HUES64 (cell line): ENCODE measurements at regions not wholly inside any gene's neighbourhood (a gene's known extent, or its start where the extent isn't known, plus 50 kb on each side); places are given as distances from the start of the nearest gene placed in this dataset.

ENCODE experiments used
- H3K27ac ChIP-seq: 2 replicates; pipeline ENCODE4 v1.7.0; 2013; ENCODE audit warnings: low read depth, low read length, inconsistent platforms
- H3K27me3 ChIP-seq: 2 replicates; pipeline ENCODE4 v1.6.1; 2013; ENCODE audit warnings: mild to moderate bottlenecking, low read length; ENCODE audit not compliant: insufficient read depth
- H3K36me3 ChIP-seq: 2 replicates; pipeline ENCODE4 v1.6.1; 2013; ENCODE audit warnings: mild to moderate bottlenecking, low read length; ENCODE audit not compliant: insufficient read depth
- H3K4me1 ChIP-seq: 2 replicates; pipeline ENCODE4 v1.6.1; 2013; ENCODE audit warnings: mild to moderate bottlenecking, low read length, moderate library complexity; ENCODE audit not compliant: insufficient read depth
- H3K4me3 ChIP-seq: 2 replicates; pipeline ENCODE4 v1.5.1; 2013; ENCODE audit warnings: mild to moderate bottlenecking, low read length, moderate library complexity
- H3K9ac ChIP-seq: 2 replicates; pipeline ENCODE4 v1.6.1; 2013; ENCODE audit warnings: mild to moderate bottlenecking, low read depth, low read length
- H3K9me3 ChIP-seq: 2 replicates; pipeline ENCODE4 v1.6.1; 2013; ENCODE audit warnings: low read depth, low read length; ENCODE audit not compliant: insufficient read depth
- WGBS: fragments of 150-250, 120-280 bp; methylation state at CpG from one replicate; pipeline ENCODE4 v1.1.7; 2013; ENCODE audit warnings: missing lambda C conversion rate; 5-methylcytosine and 5-hydroxymethylcytosine counted together

GRCh38 chr4:23333556-23333945, 556.3 kb downstream of the PPARGC1A start:
- H3K36me3 ChIP-seq = no peaks in the 10 kb centered on the region
- peaks cover 34% of the 10 kb centered on the region for H3K4me1 ChIP-seq
- no peak overlapping the region for H3K9ac ChIP-seq
- no peak overlapping the region for H3K4me3 ChIP-seq
- no peaks in the 10 kb centered on the region for H3K9me3 ChIP-seq
- H3K27ac ChIP-seq = peak overlapping the region; percentile 89; the same call in 1 of the 2 replicates
- WGBS = 86% methylated on average over 4 of the region's 5 CpGs
- H3K27me3 ChIP-seq = no peaks in the 10 kb centered on the region

- no peaks in the 10 kb centered on the region for H3K27me3 ChIP-seq
- H3K4me3 ChIP-seq = no peak overlapping the region
- no peaks in the 10 kb centered on the region for H3K9me3 ChIP-seq
- H3K36me3 ChIP-seq = no peaks in the 10 kb centered on the region
- no peak overlapping the region for H3K9ac ChIP-seq
- H3K27ac ChIP-seq = no peak overlapping the region
- peaks cover 31% of the 10 kb centered on the region for H3K4me1 ChIP-seq
- 96% methylated on average over 1 of the region's 2 CpGs for WGBS
These were observed 557.5 kb downstream of the PPARGC1A start for GRCh38 chr4:23332313-23332712.

GRCh38 chr4:23327120-23327519, 562.7 kb downstream of the PPARGC1A start:
- H3K9ac ChIP-seq = no peak overlapping the region
- peaks cover 9% of the 10 kb centered on the region; the same call in 1 of the 2 replicates for H3K4me1 ChIP-seq
- WGBS = 91% methylated on average over 1 of the region's 1 CpG
- H3K27me3 ChIP-seq = no peaks in the 10 kb centered on the region
- no peak overlapping the region for H3K4me3 ChIP-seq
- no peaks in the 10 kb centered on the region for H3K36me3 ChIP-seq
- no peaks in the 10 kb centered on the region for H3K9me3 ChIP-seq
- H3K27ac ChIP-seq = no peak overlapping the region

GRCh38 chr4:23324021-23324690, 565.7 kb downstream of the PPARGC1A start:
- H3K9me3 ChIP-seq = no peaks in the 10 kb centered on the region
- 76% methylated on average over 3 of the region's 3 CpGs for WGBS
- no peak overlapping the region for H3K4me3 ChIP-seq
- no peaks in the 10 kb centered on the region for H3K36me3 ChIP-seq
- H3K27ac ChIP-seq = no peak overlapping the region
- no peaks in the 10 kb centered on the region for H3K27me3 ChIP-seq
- no peak overlapping the region for H3K9ac ChIP-seq
- H3K4me1 ChIP-seq = peaks cover 9% of the 10 kb centered on the region; the same call in 1 of the 2 replicates

GRCh38 chr4:23323436-23323835, 566.4 kb downstream of the PPARGC1A start:
- H3K9ac ChIP-seq = no peak overlapping the region
- no CpG with 5 or more reads among the region's 1 CpG for WGBS

GRCh38 chr4:23322732-23323131, 567.1 kb downstream of the PPARGC1A start:
- H3K4me3 ChIP-seq = no peak overlapping the region
- H3K9me3 ChIP-seq = no peaks in the 10 kb centered on the region
- 0 out of 2 replicates have a peak, but pooled peaks cover 9% of the 10 kb centered on the region for H3K4me1 ChIP-seq
- H3K27ac ChIP-seq = no peak overlapping the region
- no peaks in the 10 kb centered on the region for H3K27me3 ChIP-seq
- no peak overlapping the region for H3K9ac ChIP-seq
- H3K36me3 ChIP-seq = no peaks in the 10 kb centered on the region

More at GRCh38 chr4:23323436-23323835, 566.4 kb downstream of the PPARGC1A start:
- no peaks in the 10 kb centered on the region for H3K27me3 ChIP-seq
- H3K36me3 ChIP-seq = no peaks in the 10 kb centered on the region
- 0 out of 2 replicates have a peak, but pooled peaks cover 9% of the 10 kb centered on the region for H3K4me1 ChIP-seq
- H3K4me3 ChIP-seq = no peak overlapping the region
- no peak overlapping the region for H3K27ac ChIP-seq
- no peaks in the 10 kb centered on the region for H3K9me3 ChIP-seq

GRCh38 chr4:23320931-23321587, 568.8 kb downstream of the PPARGC1A start:
- no peaks in the 10 kb centered on the region for H3K27me3 ChIP-seq
- H3K4me1 ChIP-seq = 0 out of 2 replicates have a peak, but pooled peaks cover 7% of the 10 kb centered on the region

GRCh38 chr4:23312686-23313085, 577.2 kb downstream of the PPARGC1A start:
- Histone ChIP-seq H3K27me3 (no peaks in the 10 kb centered on the region), H3K4me3 (no peak overlapping the region), H3K27ac (no peak overlapping the region), H3K9ac (no peak overlapping the region), H3K9me3 (no peaks in the 10 kb centered on the region), H3K4me1 (no peaks in the 10 kb centered on the region), H3K36me3 (no peaks in the 10 kb centered on the region)

More at GRCh38 chr4:23320931-23321587, 568.8 kb downstream of the PPARGC1A start:
- 89% methylated on average over 1 of the region's 1 CpG for WGBS
- Histone ChIP-seq H3K4me3 (no peak overlapping the region), H3K9me3 (no peaks in the 10 kb centered on the region), H3K9ac (no peak overlapping the region), H3K27ac (no peak overlapping the region), H3K36me3 (no peaks in the 10 kb centered on the region)

- Histone ChIP-seq H3K9ac (no peak overlapping the region), H3K9me3 (no peaks in the 10 kb centered on the region), H3K27me3 (no peaks in the 10 kb centered on the region), H3K4me3 (no peak overlapping the region), H3K4me1 (no peaks in the 10 kb centered on the region), H3K27ac (no peak overlapping the region), H3K36me3 (no peaks in the 10 kb centered on the region)
- 89% methylated on average over 3 of the region's 3 CpGs for WGBS
These were observed 577.9 kb downstream of the PPARGC1A start for GRCh38 chr4:23311983-23312382.

- H3K4me1 ChIP-seq = no peaks in the 10 kb centered on the region
- H3K36me3 ChIP-seq = no peaks in the 10 kb centered on the region
- H3K9ac ChIP-seq = no peak overlapping the region
- H3K27me3 ChIP-seq = no peaks in the 10 kb centered on the region
- H3K27ac ChIP-seq = no peak overlapping the region
- no peak overlapping the region for H3K4me3 ChIP-seq
- no peaks in the 10 kb centered on the region for H3K9me3 ChIP-seq
- WGBS = 45% methylated on average over 1 of the region's 1 CpG
These were observed 584.8 kb downstream of the PPARGC1A start for GRCh38 chr4:23305026-23305425.

GRCh38 chr4:23298371-23298770, 591.5 kb downstream of the PPARGC1A start:
- H3K9ac ChIP-seq = no peak overlapping the region
- H3K27me3 ChIP-seq = no peaks in the 10 kb centered on the region
- H3K36me3 ChIP-seq = no peaks in the 10 kb centered on the region
- H3K4me3 ChIP-seq = no peak overlapping the region
- H3K27ac ChIP-seq = no peak overlapping the region
- H3K4me1 ChIP-seq = no peaks in the 10 kb centered on the region
- no peaks in the 10 kb centered on the region for H3K9me3 ChIP-seq
- WGBS = 85% methylated on average over 1 of the region's 1 CpG
